ENCODE measurements at regions not wholly inside any gene's neighbourhood (a gene's known extent, or its start where the extent isn't known, plus 50 kb on each side); places are given as distances from the start of the nearest gene placed in this dataset.

GRCh38 chr6:48881551-48881950, 581.5 kb downstream of the MMUT start:
- TF ChIP-seq EP300 (IDR thresholded peaks at IDR 0.05) = no peak
- TF ChIP-seq CTCF (IDR thresholded peaks at IDR 0.05) = no peak

All from gastroesophageal sphincter (tissue), 3 donors.